GM18511 (cell line): ENCODE measurements at regions not wholly inside any gene's neighbourhood (a gene's known extent, or its start where the extent isn't known, plus 50 kb on each side); places are given as distances from the start of the nearest gene placed in this dataset.

Experiments
- ATAC-seq: cut with Tn5 transposase; IDR thresholded peaks from one replicate; pipeline ENCODE4 v1.9.1; 2021; ENCODE audit warnings: mild to moderate bottlenecking, moderate library complexity; ENCODE audit not compliant: unreplicated experiment

DNA sequence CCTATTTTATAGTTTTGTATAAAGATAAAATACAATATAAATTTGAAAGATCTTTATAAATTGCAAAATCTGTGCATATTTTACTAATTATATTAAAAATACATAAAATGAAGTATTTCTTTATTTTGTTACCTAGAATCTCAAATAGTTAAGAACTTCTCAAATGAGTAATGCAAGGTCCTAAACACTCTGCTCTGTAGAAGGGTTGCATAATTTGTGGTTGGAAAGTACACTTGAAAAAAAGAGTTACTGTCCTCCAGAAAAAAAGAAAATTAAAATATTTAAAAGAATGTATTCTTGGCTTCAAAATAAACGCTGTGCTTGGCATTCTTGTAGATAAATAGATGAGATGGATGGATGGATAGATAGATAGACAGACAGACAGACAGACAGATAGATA is 428.8 kb upstream of the CDH6 start:
- no peak for ATAC-seq

DNA sequence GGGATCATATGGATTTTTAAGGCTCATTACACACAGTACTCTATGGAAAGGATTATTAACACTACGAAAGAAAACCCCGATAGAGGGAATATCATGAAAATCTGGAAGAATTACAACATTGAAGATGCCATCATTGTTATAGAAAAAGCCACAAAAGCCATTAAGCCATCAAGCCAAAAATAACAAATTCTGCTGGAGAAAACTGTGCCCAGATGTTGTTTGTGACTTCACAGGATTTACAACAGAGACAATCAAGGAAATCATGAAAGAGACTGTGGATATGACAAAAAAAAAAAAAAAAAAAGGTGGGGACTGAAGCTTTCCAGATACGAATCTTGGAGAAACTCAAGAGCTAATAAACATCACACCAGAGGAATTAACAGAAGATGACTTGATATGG is 433.8 kb upstream of the CDH6 start:
- no peak for ATAC-seq

DNA sequence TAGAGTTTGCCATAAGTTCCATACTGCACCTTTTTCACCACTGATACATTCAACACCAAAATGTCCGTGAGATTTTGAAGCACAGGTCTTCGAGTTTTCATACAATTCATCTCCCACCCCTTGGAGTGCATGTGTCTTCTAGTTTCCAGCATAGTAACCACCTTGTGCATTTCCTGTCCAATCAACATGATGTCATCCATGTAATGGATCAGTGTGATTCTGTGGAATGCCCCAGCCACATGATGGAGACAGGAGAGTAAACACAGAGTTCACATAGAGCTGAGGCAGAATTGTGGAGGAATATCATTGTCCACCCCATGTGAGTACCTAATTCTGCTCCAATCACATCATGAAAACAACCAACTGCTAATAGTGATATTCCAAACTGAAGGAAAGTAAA is 441.5 kb upstream of the CDH6 start:
- ATAC-seq, result no peak

DNA sequence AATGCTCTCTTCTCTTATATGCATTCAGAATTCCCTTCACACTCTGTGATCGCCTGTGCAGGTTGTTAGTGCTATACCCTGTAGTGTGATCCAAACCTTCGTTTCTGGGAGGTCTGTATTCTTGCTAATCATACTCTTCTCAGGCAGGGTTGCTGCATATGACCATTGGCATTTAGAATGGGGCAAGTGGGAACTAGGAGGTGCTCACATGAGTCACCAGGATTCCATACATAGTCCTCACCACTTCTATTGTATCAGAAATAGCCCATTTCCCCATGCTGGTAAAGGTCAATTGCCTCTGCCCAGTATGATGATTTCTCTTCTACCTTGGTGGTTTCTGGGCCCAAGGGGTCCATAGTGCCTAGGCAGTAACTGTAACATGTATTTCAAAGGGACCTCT is 443.5 kb upstream of the CDH6 start:
- ATAC-seq, result no peak

DNA sequence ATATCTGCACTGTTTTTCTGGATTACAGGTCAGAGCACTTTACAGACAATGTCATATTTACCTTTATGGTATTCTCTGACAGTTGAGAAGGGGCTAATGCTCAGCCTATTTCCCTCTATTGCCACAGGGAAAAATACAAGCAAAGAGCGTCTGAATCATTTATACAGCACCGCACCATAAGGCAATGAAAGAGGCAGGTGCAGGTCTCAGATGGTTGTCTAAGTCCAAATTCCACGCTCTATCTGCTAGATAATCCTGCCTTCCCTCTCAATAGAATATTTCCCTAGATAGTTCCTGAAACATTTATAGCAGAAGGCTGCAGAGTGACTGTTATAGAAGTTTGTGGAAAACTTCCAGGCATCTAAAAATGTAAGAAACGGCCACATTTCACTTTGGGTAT is 446.1 kb upstream of the CDH6 start:
- ATAC-seq, result no peak

DNA sequence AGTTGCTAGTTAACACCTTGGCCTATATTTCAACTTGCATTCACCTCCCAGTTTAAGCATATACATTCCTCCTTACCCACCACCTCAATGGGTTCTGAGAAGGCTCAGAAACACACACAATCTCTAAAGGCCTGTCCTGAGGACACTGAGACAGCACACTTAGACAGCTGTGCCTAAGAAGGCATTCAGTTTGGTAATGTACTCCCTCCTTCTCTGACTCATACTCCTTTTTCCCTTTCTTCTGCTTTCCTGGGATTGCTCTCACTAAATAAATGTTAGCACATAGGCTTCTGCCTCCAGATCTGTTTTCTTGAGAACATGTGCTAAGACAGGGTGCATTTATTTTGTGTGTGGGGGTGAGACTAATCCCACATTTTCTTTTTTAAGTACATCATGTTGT is 456.8 kb upstream of the CDH6 start:
- no peak for ATAC-seq

DNA sequence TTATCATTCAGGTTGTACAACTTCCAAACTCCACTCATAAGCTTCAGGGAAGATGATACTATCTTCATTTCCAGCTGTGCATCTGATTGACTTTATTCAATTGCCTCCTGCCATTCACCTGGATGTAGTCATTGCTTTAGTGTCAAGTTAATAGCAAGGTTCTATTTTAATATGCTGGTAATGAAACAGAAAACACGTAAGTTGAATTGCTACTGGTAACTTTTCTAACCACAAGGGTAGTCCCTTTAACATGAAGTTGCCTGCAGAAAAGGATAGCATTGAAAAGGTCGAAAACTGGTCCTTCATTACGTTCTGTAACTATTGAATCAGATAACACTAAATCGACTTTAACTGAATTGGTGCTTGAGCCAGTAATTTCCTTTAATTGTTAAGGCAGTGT is 459.4 kb upstream of the CDH6 start:
- no peak for ATAC-seq

DNA sequence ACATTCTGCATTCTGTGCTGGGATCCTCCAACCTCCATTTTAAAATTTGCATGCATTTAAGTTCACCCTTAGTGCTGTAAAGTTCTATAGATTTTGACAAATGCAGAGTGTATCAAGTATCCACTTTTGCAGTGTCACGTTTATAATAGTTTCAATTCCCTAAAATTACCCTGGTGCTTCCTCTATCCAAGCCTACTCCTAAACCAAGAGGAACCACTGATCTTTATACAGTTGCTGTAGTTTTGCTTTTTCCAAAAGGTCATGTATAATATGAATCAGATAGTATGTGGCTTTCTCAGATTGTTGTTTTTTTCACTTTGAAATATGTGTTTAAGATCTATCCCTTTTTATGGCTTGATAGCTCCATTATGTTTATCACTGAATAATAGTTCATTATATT is 468.4 kb upstream of the CDH6 start:
- no peak for ATAC-seq

DNA sequence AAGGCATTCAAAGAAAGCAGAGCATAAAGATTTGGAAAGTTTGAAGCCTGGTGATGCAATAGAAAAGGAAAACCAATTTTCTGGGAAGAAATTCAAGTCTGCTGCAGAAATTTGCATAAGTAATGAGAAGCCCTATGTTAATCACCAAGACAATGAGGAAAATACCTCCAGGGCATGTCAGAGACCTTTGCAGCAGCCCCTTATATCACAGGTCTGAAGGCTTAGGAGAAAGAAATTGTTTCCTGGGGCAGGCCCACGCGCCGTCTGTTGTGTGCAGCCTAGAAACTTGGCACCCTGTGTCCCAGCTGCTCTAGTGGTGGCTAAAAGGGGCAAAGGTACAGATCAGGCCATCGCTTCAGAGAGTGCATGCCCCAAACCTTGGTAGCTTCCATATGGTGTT is 495.3 kb upstream of the CDH6 start:
- ATAC-seq, result no peak

DNA sequence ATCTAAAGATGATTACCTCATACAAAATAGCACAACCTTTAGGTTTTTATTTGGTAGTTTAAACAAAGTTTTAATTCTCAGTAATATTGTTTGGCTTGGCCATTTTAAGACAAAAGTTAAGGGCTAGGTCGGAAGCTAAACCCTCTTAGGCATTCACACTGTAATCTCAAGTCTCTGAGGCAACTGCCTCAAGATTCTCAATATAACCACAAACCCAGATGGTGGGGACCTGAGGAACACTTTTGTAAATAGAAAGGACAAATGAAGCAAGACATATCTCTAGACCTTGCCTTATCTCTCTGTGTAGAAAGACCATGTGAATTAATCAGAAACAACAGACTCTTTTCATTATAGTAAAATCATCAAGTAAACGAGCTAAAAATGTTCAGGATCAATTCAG is 500.2 kb upstream of the CDH6 start:
- ATAC-seq, result no peak

DNA sequence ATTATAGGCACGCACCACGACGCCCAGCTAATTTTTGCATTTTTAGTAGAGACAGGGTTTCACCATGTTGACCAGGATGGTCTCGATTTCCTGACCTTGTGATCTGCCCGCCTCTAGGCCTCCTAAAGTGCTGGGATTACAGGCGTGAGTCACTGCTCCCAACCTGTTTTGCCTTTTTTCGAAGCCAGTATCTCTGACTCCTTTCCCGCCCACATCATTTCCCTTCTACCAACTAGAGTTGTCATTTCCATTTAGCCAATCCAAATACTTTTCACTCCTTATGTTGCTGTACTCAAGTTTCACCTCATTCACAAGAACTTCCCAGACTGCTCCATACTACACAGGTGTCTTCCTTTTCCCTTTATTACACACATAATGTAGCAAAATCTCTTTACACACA is 502.6 kb upstream of the CDH6 start:
- ATAC-seq, result no peak

DNA sequence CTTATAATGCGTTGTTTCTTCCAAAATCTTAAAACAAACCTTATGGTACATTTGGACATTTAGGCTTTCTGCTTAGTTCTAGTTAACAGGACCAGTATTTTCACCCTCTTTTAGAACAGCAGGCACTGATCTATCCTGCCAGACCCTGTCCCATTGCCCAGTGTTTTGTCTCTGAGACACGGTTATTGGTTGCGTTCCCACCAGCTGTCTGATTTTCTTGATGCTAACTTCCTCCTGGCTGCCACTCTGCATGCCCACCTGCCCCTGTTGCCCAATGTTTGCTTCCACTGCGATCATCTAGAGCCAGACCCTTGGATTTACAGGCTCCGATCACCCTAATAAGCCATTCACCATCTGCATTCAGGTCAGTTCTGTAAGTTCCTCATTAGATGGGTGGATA is 506.0 kb upstream of the CDH6 start:
- ATAC-seq, result no peak

DNA sequence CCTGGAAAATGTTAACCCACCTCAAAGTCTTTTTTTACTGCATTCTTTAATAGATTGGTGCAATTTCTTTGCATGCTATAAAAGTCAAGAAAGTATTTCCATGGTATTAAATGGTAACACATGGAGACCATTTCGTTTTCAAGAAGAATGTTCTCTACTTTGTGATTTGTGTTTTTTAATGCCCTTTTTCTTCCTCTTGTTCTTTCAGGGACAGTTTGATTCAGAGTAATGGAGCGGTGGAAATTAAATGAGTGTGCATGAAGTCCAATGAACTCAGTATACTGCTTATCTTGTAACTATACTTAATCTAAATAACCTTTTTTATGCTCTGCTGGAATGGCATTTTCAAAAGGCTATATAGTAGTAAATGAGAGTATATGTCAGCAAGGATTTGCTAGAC is 507.0 kb upstream of the CDH6 start:
- no peak for ATAC-seq

DNA sequence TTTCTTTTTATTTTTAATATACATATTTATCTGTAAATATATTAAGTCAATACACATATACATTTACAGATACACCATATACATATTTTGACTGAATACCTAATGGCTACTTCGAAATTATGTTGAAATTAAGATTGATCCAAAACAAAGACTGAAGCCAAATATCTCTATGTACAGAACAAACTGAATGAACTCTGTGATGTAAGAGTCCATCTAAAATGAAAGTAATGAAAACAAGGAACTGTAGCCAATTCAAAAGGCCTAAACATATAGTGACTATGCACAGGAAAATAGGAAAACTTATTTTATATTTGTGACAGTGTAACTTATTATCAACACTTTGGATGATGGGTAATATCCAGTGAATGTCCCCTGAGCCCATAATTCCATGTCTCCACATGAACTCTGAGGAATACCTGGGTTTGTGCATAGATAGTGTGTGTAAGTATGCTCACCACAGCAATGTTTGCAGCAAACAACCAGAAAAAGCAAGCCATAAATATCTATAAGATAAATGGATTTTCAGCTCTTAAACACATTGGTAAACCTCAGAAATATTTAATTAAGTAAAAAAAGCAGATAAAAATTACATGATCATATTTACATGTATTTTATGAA is 517.2 kb upstream of the CDH6 start:
- no peak for ATAC-seq

DNA sequence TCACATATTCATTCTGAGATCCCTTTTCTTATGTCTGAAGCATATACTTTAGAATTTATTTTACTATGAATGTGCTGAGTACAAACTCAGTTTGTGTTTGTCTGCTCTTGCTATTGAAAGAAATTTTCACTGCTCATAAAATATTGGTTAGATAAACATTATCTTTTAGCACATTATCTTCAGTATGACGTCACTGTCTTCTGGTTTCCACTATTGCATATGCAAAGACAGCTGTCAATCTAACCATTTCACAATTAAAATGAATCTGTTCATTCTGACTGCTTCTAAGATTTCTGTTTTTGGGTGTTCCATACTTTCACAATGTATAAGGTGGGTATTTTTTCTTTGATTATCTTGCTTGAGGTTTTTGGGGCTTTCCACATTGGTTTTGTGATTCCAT is 526.2 kb upstream of the CDH6 start:
- ATAC-seq, result no peak

DNA sequence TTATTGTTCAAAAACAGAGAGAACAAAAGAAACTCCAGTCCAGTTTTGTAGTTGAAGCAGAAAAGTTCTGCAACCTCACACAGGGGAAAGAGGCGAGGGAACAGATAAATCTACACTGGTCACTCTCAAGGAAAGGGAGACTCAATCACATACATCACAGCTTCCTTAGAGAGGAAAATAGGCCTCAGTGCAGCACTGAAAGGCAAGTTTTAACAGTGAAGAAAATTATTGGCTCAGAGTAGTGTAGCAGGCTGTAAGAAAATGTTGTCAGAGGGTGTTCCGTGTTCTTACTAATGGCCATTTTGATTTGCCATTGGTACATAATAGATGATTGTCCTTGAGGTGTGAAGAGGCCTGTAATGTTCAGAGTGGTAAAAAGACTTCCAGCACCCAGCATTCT is 530.0 kb upstream of the CDH6 start:
- no peak for ATAC-seq

DNA sequence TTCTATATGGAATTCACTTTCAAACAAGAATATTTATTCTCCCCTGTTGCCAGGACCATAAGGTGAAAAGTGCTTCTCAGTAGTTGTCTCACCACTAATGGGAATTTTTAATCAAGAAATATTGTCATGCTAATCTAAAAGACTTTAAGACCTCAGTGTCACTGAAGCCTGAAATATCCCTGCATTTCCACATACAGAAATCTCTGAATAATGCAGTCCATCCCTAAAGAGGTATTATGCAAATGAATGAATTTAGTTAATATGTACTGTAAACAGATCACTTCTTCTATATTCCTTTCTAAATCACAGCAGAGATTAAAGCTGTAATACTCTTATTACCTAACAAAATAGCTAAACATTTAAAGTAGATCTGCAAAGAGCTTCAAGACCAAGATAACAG is 531.1 kb upstream of the CDH6 start:
- ATAC-seq, result no peak

DNA sequence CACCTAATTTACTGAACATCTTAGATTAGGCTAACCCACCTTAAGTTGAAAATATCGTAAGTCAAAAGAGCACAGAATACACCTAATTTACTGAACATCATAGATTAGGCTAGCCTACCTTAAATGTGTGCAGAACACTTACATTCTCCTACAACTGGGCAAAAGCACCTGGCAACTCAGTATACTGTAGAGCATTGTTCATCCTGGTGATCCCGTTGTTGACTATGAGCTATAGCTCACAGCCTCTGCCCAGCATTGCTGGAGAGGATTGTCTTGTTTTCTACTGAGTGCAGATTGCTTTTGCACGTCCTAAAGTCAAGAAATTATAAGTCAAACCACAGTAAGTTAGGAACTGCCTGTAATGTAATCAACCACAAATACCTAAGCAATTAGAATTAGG is 531.8 kb upstream of the CDH6 start:
- ATAC-seq, result no peak

DNA sequence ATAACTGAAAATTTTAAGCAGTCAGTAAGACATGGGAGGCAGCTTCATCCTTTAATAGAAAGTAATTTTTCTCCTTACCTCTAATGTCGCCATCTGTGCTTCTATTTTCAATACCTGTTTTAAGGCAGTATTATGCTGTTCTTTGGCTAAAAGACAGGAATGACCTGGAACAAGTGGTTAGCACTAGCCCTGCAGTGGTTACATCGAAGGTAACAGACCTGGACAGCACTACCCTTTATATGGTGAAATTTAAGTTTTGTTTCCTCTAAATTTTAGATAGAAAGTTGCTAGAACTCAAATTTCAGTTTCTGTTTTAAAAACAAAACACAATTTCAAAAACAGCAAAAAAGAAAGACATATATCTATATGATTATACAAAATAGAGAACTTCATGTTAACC is 534.1 kb upstream of the CDH6 start:
- ATAC-seq, result no peak

DNA sequence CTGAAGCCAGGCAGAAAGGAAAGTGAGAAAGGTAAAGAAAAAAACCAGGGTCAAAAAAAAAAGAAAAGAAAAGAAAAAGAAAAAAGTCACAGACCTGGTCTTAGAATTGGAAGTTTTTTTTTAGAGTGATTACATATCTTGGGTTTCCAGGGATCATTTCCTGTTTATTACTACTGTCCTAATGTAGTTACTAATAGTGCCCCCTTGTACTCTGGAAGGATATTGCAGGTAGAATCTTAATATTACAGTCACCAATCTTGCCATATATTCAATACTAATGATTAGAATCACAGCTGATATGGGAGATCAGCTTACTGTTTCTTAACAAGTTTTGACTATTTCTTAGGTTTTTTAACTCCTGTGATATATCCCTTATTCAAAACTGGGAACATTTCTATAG is 543.2 kb upstream of the CDH6 start:
- ATAC-seq, result no peak

DNA sequence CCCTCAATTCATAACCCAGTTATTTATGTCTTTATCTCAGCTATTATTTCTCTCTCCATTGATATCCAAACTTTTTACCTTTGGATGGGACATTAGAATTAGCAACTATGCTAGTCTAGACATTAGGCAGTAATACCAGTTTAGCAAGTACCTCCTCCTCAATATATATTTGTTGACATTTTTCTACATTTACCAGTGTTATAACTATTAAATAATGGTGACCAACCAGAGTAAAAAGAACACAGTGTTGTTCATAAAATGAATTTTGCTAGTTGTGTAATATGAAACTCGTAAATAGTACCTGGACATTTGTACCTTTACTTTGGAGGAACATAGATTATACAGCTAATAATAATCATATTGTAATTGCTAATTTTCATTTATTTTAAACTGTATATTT is 554.6 kb upstream of the CDH6 start:
- no peak for ATAC-seq

DNA sequence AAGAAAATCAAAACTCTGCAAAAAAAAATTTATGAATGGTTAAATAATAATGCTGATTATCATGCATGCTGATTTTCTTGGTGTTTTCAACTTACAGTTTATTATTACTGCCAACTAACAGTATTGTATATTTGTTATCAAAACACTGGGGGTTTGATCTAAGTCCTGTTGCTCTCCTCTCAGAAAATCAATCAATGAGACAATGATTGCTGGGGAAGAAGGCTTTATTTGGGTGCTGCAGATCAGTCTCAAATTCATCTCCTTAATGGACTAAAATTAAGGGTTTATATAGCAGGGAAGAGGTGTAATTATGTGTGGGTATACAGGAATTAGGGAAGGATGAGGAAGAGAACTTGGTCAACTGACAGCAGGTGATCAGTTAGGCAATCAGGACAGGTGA is 565.5 kb upstream of the CDH6 start:
- ATAC-seq, result no peak

DNA sequence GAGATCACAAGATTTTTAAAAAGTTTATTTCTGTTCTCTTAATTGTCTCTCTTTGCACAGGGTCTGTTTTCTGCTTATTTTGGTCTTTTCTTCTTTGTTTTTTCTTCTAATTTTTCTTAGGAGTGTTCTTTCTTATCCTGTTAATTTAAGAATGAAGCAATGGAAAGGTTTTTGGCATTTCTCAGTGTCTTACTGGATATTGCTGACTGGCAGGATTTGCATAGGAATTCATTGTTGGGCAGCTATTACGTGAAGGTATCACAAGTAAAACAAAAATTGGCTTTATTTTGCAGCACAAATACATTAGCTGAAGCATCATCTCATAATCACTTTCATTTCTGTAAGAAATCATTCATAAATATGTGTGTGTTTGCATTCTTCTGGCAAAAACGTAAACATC is 566.9 kb upstream of the CDH6 start:
- no peak for ATAC-seq
